ENCODE measurements at regions not wholly inside any gene's neighbourhood (a gene's known extent, or its start where the extent isn't known, plus 50 kb on each side); places are given as distances from the start of the nearest gene placed in this dataset.

GRCh38 chr20:53702617-53703016 lies 109.0 kb upstream of the ZNF217 start:
- TF ChIP-seq ZNF274 (IDR thresholded peaks at IDR 0.05; ENCODE audit: low read depth, low read length) (no peak), SUZ12 (IDR thresholded peaks at IDR 0.05; ENCODE audit: extremely low read depth, insufficient read depth, insufficient read length) (no peak), YY1 (IDR thresholded peaks at IDR 0.05; ENCODE audit: insufficient read depth, insufficient read length) (no peak)
